ENCODE measurements at regions not wholly inside any gene's neighbourhood (a gene's known extent, or its start where the extent isn't known, plus 50 kb on each side); places are given as distances from the start of the nearest gene placed in this dataset.

- TF ChIP-seq CTCF (IDR thresholded peaks at IDR 0.05; ENCODE audit: insufficient read depth, low read length, poor library complexity, severe bottlenecking) (no peak), EZH2phosphoT487 (conservative IDR thresholded peaks at IDR 0.05; ENCODE audit: low read length) (no peak)
Measured at GRCh38 chr4:105050896-105051295, 95.8 kb upstream of the TET2 start.

All from SU-DHL-6 (cell line).